PFSK-1 (cell line): ENCODE measurements at regions not wholly inside any gene's neighbourhood (a gene's known extent, or its start where the extent isn't known, plus 50 kb on each side); places are given as distances from the start of the nearest gene placed in this dataset.

Experiments used
- FOXP2 ChIP-seq: optimal IDR thresholded peaks from 2 replicates; pipeline ENCODE3; 2011; ENCODE audit warnings: borderline replicate concordance, control low read depth, inconsistent platforms; ENCODE audit not compliant: insufficient read depth; ENCODE audit errors: extremely low read length, extremely low read depth
- POLR2AphosphoS5 ChIP-seq: IDR thresholded peaks from 2 replicates; pipeline ENCODE4 v1.6.1; 2012; ENCODE audit warnings: low read depth, mild to moderate bottlenecking, control low read depth, low read length, moderate library complexity
- SIN3A ChIP-seq: IDR thresholded peaks from 2 replicates; pipeline ENCODE4 v1.6.1; 2012; ENCODE audit warnings: mild to moderate bottlenecking, low read length, moderate library complexity, borderline replicate concordance; ENCODE audit not compliant: insufficient read depth
- TAF1 ChIP-seq: IDR thresholded peaks from 2 replicates; pipeline ENCODE4 v1.6.1; 2012; ENCODE audit warnings: low read length, control low read depth, borderline replicate concordance; ENCODE audit not compliant: insufficient read depth
- TF ChIP-seq, protein P1 (sequence below), 2 experiments: IDR thresholded peaks; 2 replicates each; pipeline versions ENCODE4 v1.6.1 to v1.8.0; 2011 to 2012; ENCODE audit warnings: low read depth in 2 of 2, low read length in 2 of 2, control low read depth in 1 of 2, inconsistent platforms in 1 of 2, mild to moderate bottlenecking in 1 of 2, moderate library complexity in 1 of 2; ENCODE audit not compliant: insufficient read depth in 1 of 2

- TF ChIP-seq POLR2AphosphoS5 (no peak), FOXP2 (no peak), TAF1 (no peak), SIN3A (no peak)
- TF ChIP-seq, protein P1, sequence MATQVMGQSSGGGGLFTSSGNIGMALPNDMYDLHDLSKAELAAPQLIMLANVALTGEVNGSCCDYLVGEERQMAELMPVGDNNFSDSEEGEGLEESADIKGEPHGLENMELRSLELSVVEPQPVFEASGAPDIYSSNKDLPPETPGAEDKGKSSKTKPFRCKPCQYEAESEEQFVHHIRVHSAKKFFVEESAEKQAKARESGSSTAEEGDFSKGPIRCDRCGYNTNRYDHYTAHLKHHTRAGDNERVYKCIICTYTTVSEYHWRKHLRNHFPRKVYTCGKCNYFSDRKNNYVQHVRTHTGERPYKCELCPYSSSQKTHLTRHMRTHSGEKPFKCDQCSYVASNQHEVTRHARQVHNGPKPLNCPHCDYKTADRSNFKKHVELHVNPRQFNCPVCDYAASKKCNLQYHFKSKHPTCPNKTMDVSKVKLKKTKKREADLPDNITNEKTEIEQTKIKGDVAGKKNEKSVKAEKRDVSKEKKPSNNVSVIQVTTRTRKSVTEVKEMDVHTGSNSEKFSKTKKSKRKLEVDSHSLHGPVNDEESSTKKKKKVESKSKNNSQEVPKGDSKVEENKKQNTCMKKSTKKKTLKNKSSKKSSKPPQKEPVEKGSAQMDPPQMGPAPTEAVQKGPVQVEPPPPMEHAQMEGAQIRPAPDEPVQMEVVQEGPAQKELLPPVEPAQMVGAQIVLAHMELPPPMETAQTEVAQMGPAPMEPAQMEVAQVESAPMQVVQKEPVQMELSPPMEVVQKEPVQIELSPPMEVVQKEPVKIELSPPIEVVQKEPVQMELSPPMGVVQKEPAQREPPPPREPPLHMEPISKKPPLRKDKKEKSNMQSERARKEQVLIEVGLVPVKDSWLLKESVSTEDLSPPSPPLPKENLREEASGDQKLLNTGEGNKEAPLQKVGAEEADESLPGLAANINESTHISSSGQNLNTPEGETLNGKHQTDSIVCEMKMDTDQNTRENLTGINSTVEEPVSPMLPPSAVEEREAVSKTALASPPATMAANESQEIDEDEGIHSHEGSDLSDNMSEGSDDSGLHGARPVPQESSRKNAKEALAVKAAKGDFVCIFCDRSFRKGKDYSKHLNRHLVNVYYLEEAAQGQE (IDR thresholded peaks at IDR 0.05; ENCODE audit: insufficient read depth in 1 of 2, low read depth in 2 of 2, low read length in 2 of 2), result no peak
Measured at GRCh38 chr3:153087595-153088566, 74.1 kb upstream of the RAP2B start.

- TF ChIP-seq TAF1 (no peak), SIN3A (no peak), FOXP2 (no peak), POLR2AphosphoS5 (no peak)
- TF ChIP-seq, protein P1 (IDR thresholded peaks at IDR 0.05; ENCODE audit: insufficient read depth in 1 of 2, low read depth in 2 of 2, low read length in 2 of 2), result no peak
Measured at GRCh38 chr3:153089620-153090019, 72.4 kb upstream of the RAP2B start.

GRCh38 chr3:153090973-153091372 is 71.1 kb upstream of the RAP2B start:
- TF ChIP-seq, protein P1 (IDR thresholded peaks at IDR 0.05; ENCODE audit: insufficient read depth in 1 of 2, low read depth in 2 of 2, low read length in 2 of 2), result no peak
- TF ChIP-seq POLR2AphosphoS5 (no peak), TAF1 (no peak), SIN3A (no peak), FOXP2 (no peak)

DNA sequence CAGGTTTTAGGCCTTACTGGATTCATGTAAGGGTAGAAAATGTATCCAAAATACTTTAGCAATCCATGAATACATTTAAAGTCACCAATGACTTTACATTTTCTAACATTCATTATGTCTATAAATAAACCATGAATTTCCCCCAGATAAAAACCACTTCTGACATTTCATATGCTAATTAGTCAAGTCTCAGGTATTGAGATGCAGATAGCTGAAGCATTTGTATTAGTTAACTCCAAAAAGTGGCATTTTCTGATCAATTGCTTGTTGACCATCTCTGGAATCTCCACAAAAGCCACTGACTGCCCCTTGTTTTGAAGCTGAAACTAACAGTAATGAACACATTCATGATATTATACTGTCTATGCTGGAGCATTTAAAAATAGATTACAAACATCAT is 68.4 kb upstream of the RAP2B start:
- no peak for TF ChIP-seq TAF1
- TF ChIP-seq FOXP2, result no peak
- no peak for TF ChIP-seq SIN3A
- TF ChIP-seq POLR2AphosphoS5, result no peak
- TF ChIP-seq, protein P1 (IDR thresholded peaks at IDR 0.05; ENCODE audit: insufficient read depth in 1 of 2, low read depth in 2 of 2, low read length in 2 of 2), result no peak
